DMS79 treated with DMSO at 0.1 percent for 48 hours (cell line): ENCODE measurements at regions not wholly inside any gene's neighbourhood (a gene's known extent, or its start where the extent isn't known, plus 50 kb on each side); places are given as distances from the start of the nearest gene placed in this dataset.

Experiments
- DNase-seq: peaks from one replicate; lab custom pipeline; 2025; lab: John Stamatoyannopoulos, UW

- DNase-seq = peak; percentile 46
These were observed 94.4 kb upstream of the PRDM1 start for GRCh38 chr6:105991561-105992314.

- DNase-seq = no peak
These were observed 96.0 kb upstream of the PRDM1 start for GRCh38 chr6:105990151-105990550.

- no peak for DNase-seq
These were observed 97.1 kb upstream of the PRDM1 start for GRCh38 chr6:105988812-105989577.

- DNase-seq = no peak
These were observed 97.8 kb upstream of the PRDM1 start for GRCh38 chr6:105988321-105988720.

- no peak for DNase-seq
These were observed 98.6 kb upstream of the PRDM1 start for GRCh38 chr6:105987516-105987915.

- no peak for DNase-seq
These were observed 99.1 kb upstream of the PRDM1 start for GRCh38 chr6:105986998-105987397.

- DNase-seq = no peak
These were observed 100.1 kb upstream of the PRDM1 start for GRCh38 chr6:105985816-105986632.

GRCh38 chr6:105985098-105985815 lies 100.9 kb upstream of the PRDM1 start:
- peak; percentile 7 for DNase-seq

GRCh38 chr6:105983763-105984162 lies 102.4 kb upstream of the PRDM1 start:
- no peak for DNase-seq

GRCh38 chr6:105982761-105983540 lies 103.2 kb upstream of the PRDM1 start:
- DNase-seq = peak; percentile 32

GRCh38 chr6:105981888-105982358 lies 104.2 kb upstream of the PRDM1 start:
- no peak for DNase-seq

- no peak for DNase-seq
These were observed 104.9 kb upstream of the PRDM1 start for GRCh38 chr6:105981002-105981887.

- DNase-seq = no peak
These were observed 107.2 kb upstream of the PRDM1 start for GRCh38 chr6:105978974-105979373.

GRCh38 chr6:105977934-105978504 lies 108.1 kb upstream of the PRDM1 start:
- no peak for DNase-seq

- no peak for DNase-seq
These were observed 111.2 kb upstream of the PRDM1 start for GRCh38 chr6:105974986-105975385.

- DNase-seq = no peak
These were observed 113.7 kb upstream of the PRDM1 start for GRCh38 chr6:105972440-105972839.

GRCh38 chr6:105968603-105969333 lies 117.4 kb upstream of the PRDM1 start:
- no peak for DNase-seq

- DNase-seq = no peak
These were observed 118.1 kb upstream of the PRDM1 start for GRCh38 chr6:105967917-105968602.
